Omental fat pad (tissue), 3 donors: ENCODE measurements at regions not wholly inside any gene's neighbourhood (a gene's known extent, or its start where the extent isn't known, plus 50 kb on each side); places are given as distances from the start of the nearest gene placed in this dataset.
"Not testable (repeated sequence)": the region's sequence is repeated elsewhere in the genome, so short reads cannot be mapped to it uniquely, and the experiment has no call there.

Source experiments
- ATAC-seq: fragments of 150-250 bp; one replicate; pipeline ENCODE4 v1.9.1; 2016; ENCODE audit warnings: mild to moderate bottlenecking, moderate library complexity; ENCODE audit not compliant: low FRiP score
- DNase-seq: peaks from one replicate; pipeline ENCODE4 v3.0.0-alpha.2; 2019; ENCODE audit warnings: low spot score
- CTCF ChIP-seq, 3 donors: fragments of 450-650 bp; IDR thresholded peaks; one replicate each; pipeline ENCODE4 v1.5.1; 2016 to 2017; ENCODE audit warnings: antibody characterized with exemption in 3 of 3, mild to moderate bottlenecking in 3 of 3, moderate library complexity in 2 of 3

GRCh38 chr3:193055352-193055751 is 137.7 kb upstream of the MB21D2 start:
- ATAC-seq: no peak
- TF ChIP-seq CTCF (IDR thresholded peaks at IDR 0.05): no peak
- DNase-seq: no peak

- no peak for TF ChIP-seq CTCF (IDR thresholded peaks at IDR 0.05)
- no peak for DNase-seq
- ATAC-seq: no peak
These were observed 140.0 kb upstream of the MB21D2 start for GRCh38 chr3:193057616-193058015.

GRCh38 chr3:193060748-193061546 is 143.3 kb upstream of the MB21D2 start:
- ATAC-seq: no peak
- TF ChIP-seq CTCF (IDR thresholded peaks at IDR 0.05): no peak
- no peak for DNase-seq

- no peak for TF ChIP-seq CTCF (IDR thresholded peaks at IDR 0.05)
- DNase-seq (no peak), ATAC-seq (no peak)
These were observed 150.7 kb upstream of the MB21D2 start for GRCh38 chr3:193068365-193068764.

- DNase-seq, ATAC-seq: not testable (repeated sequence)
These were observed 152.1 kb upstream of the MB21D2 start for GRCh38 chr3:193069732-193070131.

GRCh38 chr3:193078996-193079753 is 161.5 kb upstream of the MB21D2 start:
- ATAC-seq (no peak), DNase-seq (no peak)
- no peak for TF ChIP-seq CTCF (IDR thresholded peaks at IDR 0.05)

- no peak for ATAC-seq
- no peak for TF ChIP-seq CTCF (IDR thresholded peaks at IDR 0.05)
- no peak for DNase-seq
These were observed 160.1 kb upstream of the PLAAT1 start for GRCh38 chr3:193080821-193081365.
